ENCODE measurements at regions not wholly inside any gene's neighbourhood (a gene's known extent, or its start where the extent isn't known, plus 50 kb on each side); places are given as distances from the start of the nearest gene placed in this dataset.

DNA sequence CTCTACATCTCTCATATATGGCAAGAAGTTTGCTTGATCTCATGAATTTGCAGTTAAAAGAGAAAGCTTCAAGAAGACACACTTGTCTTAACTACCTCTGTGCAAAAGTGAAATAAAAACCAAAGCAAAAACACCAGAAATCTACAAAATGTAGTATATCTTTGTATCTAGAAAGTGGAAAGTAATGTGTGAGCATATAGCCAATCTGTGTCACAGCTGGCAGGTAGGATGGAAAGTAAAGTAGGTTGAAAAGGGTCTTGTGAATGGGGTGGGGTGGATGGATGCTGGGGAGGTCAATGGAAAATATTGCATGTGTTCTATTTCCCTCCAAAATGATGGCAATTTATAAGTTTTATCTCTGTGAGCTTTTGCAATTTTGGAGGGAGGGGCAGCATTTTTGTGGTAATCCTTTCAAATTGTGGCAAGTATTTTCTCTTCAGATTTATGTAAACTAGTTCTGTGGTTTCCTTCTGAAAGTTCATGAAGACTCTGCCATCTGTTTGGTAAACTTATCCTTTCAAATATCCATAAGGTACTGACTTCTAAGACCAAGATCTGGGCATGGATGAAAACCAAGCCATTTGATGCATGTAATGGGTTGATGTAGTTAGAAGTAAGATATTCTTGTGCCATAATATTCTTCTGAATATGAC lies 215.9 kb upstream of the GIMD1 start:
- TF ChIP-seq CTCF (IDR thresholded peaks at IDR 0.05; ENCODE audit: insufficient read depth, low read length, poor library complexity, severe bottlenecking) = no peak
- H3K4me3 ChIP-seq (ENCODE audit: low read depth, low read length) = no peak overlapping the region

DNA sequence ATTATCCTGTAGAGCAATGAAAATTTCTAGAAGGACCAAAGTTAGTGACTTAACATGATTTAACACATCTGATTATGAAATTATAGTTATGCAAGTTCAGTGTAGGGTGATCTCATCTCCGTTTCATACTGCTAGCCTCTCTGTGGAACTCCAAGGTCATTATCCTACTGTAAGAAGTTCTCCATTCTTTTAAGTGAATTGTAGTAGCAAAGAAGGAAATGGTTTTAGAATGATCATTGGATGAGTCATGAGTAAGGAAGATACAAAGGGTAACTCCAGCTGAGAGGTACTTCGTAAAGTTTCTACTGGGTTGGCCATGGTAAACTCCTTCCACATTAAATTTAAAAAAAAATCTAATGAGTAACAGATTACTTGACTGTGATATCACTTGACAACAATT lies 215.0 kb upstream of the GIMD1 start:
- TF ChIP-seq CTCF (IDR thresholded peaks at IDR 0.05; ENCODE audit: insufficient read depth, low read length, poor library complexity, severe bottlenecking) = no peak
- Histone ChIP-seq H3K4me3 (ENCODE audit: low read depth, low read length) (no peak overlapping the region), H3K36me3 (ENCODE audit: control insufficient read depth, insufficient read depth, low read length) (no peaks in the 10 kb centered on the region), H3K27me3 (ENCODE audit: control insufficient read depth, insufficient read depth, low read length) (no peaks in the 10 kb centered on the region)
- DNase-seq (ENCODE audit: low read depth) = peak; percentile 69

More for the DNA sequence above, 215.9 kb upstream of the GIMD1 start:
- no peaks in the 10 kb centered on the region for H3K36me3 ChIP-seq (ENCODE audit: control insufficient read depth, insufficient read depth, low read length)
- no peak for DNase-seq (ENCODE audit: low read depth)
- no peaks in the 10 kb centered on the region for H3K27me3 ChIP-seq (ENCODE audit: control insufficient read depth, insufficient read depth, low read length)

- no peaks in the 10 kb centered on the region for H3K27me3 ChIP-seq (ENCODE audit: control insufficient read depth, insufficient read depth, low read length)
- no peak for DNase-seq (ENCODE audit: low read depth)
- TF ChIP-seq CTCF (IDR thresholded peaks at IDR 0.05; ENCODE audit: insufficient read depth, low read length, poor library complexity, severe bottlenecking) = no peak
- H3K36me3 ChIP-seq (ENCODE audit: control insufficient read depth, insufficient read depth, low read length) = no peaks in the 10 kb centered on the region
- no peak overlapping the region for H3K4me3 ChIP-seq (ENCODE audit: low read depth, low read length)
Measured at GRCh38 chr4:106583108-106583507, 214.5 kb upstream of the GIMD1 start.

GRCh38 chr4:106582103-106582502 lies 213.5 kb upstream of the GIMD1 start:
- no peak for DNase-seq (ENCODE audit: low read depth)
- Histone ChIP-seq H3K4me3 (ENCODE audit: low read depth, low read length) (no peak overlapping the region), H3K36me3 (ENCODE audit: control insufficient read depth, insufficient read depth, low read length) (no peaks in the 10 kb centered on the region), H3K27me3 (ENCODE audit: control insufficient read depth, insufficient read depth, low read length) (no peaks in the 10 kb centered on the region)
- TF ChIP-seq CTCF (IDR thresholded peaks at IDR 0.05; ENCODE audit: insufficient read depth, low read length, poor library complexity, severe bottlenecking) = no peak

DNA sequence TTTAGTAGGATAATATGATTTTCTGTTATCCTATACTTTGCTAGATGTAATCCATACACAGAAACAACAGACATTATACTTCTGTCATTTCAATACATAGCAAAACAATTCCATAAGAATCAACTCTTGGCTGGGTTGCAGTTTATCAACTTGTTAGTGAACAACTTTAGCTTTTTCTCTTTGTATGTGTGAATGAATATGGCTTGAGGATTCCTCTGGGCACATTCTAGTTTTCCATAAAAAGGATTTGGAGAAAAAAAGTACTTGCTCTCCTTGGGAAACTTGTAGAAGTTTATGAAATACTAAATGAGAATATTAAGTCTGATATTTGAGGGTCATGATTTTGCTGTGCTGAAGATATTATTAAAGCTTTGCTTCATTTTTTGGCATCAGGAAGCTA lies 210.7 kb upstream of the GIMD1 start:
- Histone ChIP-seq H3K4me3 (ENCODE audit: low read depth, low read length) (no peak overlapping the region), H3K36me3 (ENCODE audit: control insufficient read depth, insufficient read depth, low read length) (no peaks in the 10 kb centered on the region), H3K27me3 (ENCODE audit: control insufficient read depth, insufficient read depth, low read length) (no peaks in the 10 kb centered on the region)
- TF ChIP-seq CTCF (IDR thresholded peaks at IDR 0.05; ENCODE audit: insufficient read depth, low read length, poor library complexity, severe bottlenecking) = no peak
- DNase-seq (ENCODE audit: low read depth) = no peak
